ENCODE measurements at regions not wholly inside any gene's neighbourhood (a gene's known extent, or its start where the extent isn't known, plus 50 kb on each side); places are given as distances from the start of the nearest gene placed in this dataset.

- H3K36me3 Mint-ChIP-seq (ENCODE audit: low read depth) = no peaks in the 10 kb centered on the region
- peaks cover 19% of the 10 kb centered on the region for H3K27me3 Mint-ChIP-seq
- CTCF ChIA-PET = no interaction called here
- H3K4me1 Mint-ChIP-seq (ENCODE audit: low read depth) = no peaks in the 10 kb centered on the region
- ATAC-seq (no peak), DNase-seq (no peak)
- intact Hi-C loops (cut with micrococcal nuclease) = no loop called here
- H3K4me3 Mint-ChIP-seq = no peak overlapping the region
- H3K9me3 Mint-ChIP-seq = peaks cover 2% of the 10 kb centered on the region
- no peak overlapping the region for H3K27ac Mint-ChIP-seq
- TF ChIP-seq CTCF (IDR thresholded peaks at IDR 0.05) = no peak
- POLR2A ChIA-PET = no interaction called here
Measured at GRCh38 chr1:38657873-38658272, 201.7 kb downstream of the RRAGC start.

GRCh38 chr1:38657207-38657840 lies 202.2 kb downstream of the RRAGC start:
- ChIA-PET CTCF (no interaction called here), POLR2A (interaction anchor here (0.6 kb wide), 1 partner anchor 19 kb away, joined by 3 read pairs; no protein-coding TSS in a partner anchor)
- intact Hi-C loops (cut with micrococcal nuclease) = no loop called here
- Mint-ChIP-seq H3K27ac (no peak overlapping the region), H3K9me3 (peaks cover 2% of the 10 kb centered on the region), H3K27me3 (peaks cover 19% of the 10 kb centered on the region), H3K4me3 (no peak overlapping the region), H3K36me3 (ENCODE audit: low read depth) (no peaks in the 10 kb centered on the region), H3K4me1 (ENCODE audit: low read depth) (no peaks in the 10 kb centered on the region)
- no peak for ATAC-seq
- TF ChIP-seq CTCF (IDR thresholded peaks at IDR 0.05) = no peak
- no peak for DNase-seq

- peaks cover 17% of the 10 kb centered on the region for H3K27me3 Mint-ChIP-seq
- no peak overlapping the region for H3K27ac Mint-ChIP-seq
- ATAC-seq (no peak), DNase-seq (no peak)
- no peaks in the 10 kb centered on the region for H3K4me1 Mint-ChIP-seq (ENCODE audit: low read depth)
- ChIA-PET POLR2A (interaction anchor here (0.6 kb wide), 1 partner anchor 19 kb away, joined by 3 read pairs; no protein-coding TSS in a partner anchor), CTCF (no interaction called here)
- peaks cover 2% of the 10 kb centered on the region for H3K9me3 Mint-ChIP-seq
- H3K36me3 Mint-ChIP-seq (ENCODE audit: low read depth) = no peaks in the 10 kb centered on the region
- H3K4me3 Mint-ChIP-seq = no peak overlapping the region
- no peak for TF ChIP-seq CTCF (IDR thresholded peaks at IDR 0.05)
- intact Hi-C loops (cut with micrococcal nuclease) = no loop called here
Measured at GRCh38 chr1:38656726-38657125, 202.8 kb downstream of the RRAGC start.

- DNase-seq (no peak), ATAC-seq (no peak)
- no peak overlapping the region for H3K4me3 Mint-ChIP-seq
- H3K27ac Mint-ChIP-seq = no peak overlapping the region
- no peaks in the 10 kb centered on the region for H3K36me3 Mint-ChIP-seq (ENCODE audit: low read depth)
- H3K4me1 Mint-ChIP-seq (ENCODE audit: low read depth) = no peaks in the 10 kb centered on the region
- no peak for TF ChIP-seq CTCF (IDR thresholded peaks at IDR 0.05)
- peaks cover 12% of the 10 kb centered on the region for H3K27me3 Mint-ChIP-seq
- intact Hi-C loops (cut with micrococcal nuclease) = no loop called here
- ChIA-PET CTCF (no interaction called here), POLR2A (no interaction called here)
- no peaks in the 10 kb centered on the region for H3K9me3 Mint-ChIP-seq
Measured at GRCh38 chr1:38652217-38652616, 207.4 kb downstream of the RRAGC start.

- H3K27me3 Mint-ChIP-seq = peaks cover 10% of the 10 kb centered on the region
- no peak for TF ChIP-seq CTCF (IDR thresholded peaks at IDR 0.05)
- ATAC-seq (no peak), DNase-seq (no peak)
- H3K27ac Mint-ChIP-seq = no peak overlapping the region
- H3K4me3 Mint-ChIP-seq = no peak overlapping the region
- ChIA-PET CTCF (no interaction called here), POLR2A (no interaction called here)
- no peaks in the 10 kb centered on the region for H3K36me3 Mint-ChIP-seq (ENCODE audit: low read depth)
- intact Hi-C loops (cut with micrococcal nuclease) = no loop called here
- no peaks in the 10 kb centered on the region for H3K4me1 Mint-ChIP-seq (ENCODE audit: low read depth)
- no peaks in the 10 kb centered on the region for H3K9me3 Mint-ChIP-seq
Measured at GRCh38 chr1:38651669-38652068, 207.9 kb downstream of the RRAGC start.

Data from activated CD8-positive, alpha-beta T cell treated with anti-CD3 and anti-CD28 coated beads for 36 hours (primary cell).